Fibroblast of mammary gland (primary cell): ENCODE measurements at regions not wholly inside any gene's neighbourhood (a gene's known extent, or its start where the extent isn't known, plus 50 kb on each side); places are given as distances from the start of the nearest gene placed in this dataset.

Experiments used
- DNase-seq: peaks from one replicate; pipeline ENCODE4 v3.0.0-alpha.2; 2010; ENCODE audit warnings: low read depth
- H3K4me3 ChIP-seq: 2 replicates; pipeline ENCODE4 v1.5.1; 2011; ENCODE audit warnings: low read depth, mild to moderate bottlenecking, low read length, moderate library complexity; ENCODE audit not compliant: control insufficient read depth
- CTCF ChIP-seq: conservative IDR thresholded peaks from 2 replicates; pipeline ENCODE4 v1.5.1; 2011; ENCODE audit warnings: low read depth, low read length, inconsistent platforms; ENCODE audit not compliant: control insufficient read depth, insufficient read depth

GRCh38 chr12:87921621-87922020, 107.6 kb downstream of the C12orf50 start:
- no peak for DNase-seq
- no peak for TF ChIP-seq CTCF
- H3K4me3 ChIP-seq: no peak overlapping the region

- DNase-seq: no peak
- TF ChIP-seq CTCF: no peak
- H3K4me3 ChIP-seq: no peak overlapping the region
Observed at GRCh38 chr12:87920139-87920538, 109.1 kb downstream of the C12orf50 start.

GRCh38 chr12:87901457-87901856, 127.7 kb downstream of the C12orf50 start:
- no peak for DNase-seq
- H3K4me3 ChIP-seq: no peak overlapping the region
- TF ChIP-seq CTCF: no peak

GRCh38 chr12:87897662-87898061, 131.5 kb downstream of the C12orf50 start:
- no peak overlapping the region for H3K4me3 ChIP-seq
- TF ChIP-seq CTCF: no peak

GRCh38 chr12:87883806-87884205, 145.4 kb downstream of the C12orf50 start:
- no peak overlapping the region for H3K4me3 ChIP-seq
- DNase-seq: no peak
- TF ChIP-seq CTCF: no peak

More at GRCh38 chr12:87897662-87898061, 131.5 kb downstream of the C12orf50 start:
- DNase-seq: no peak

- H3K4me3 ChIP-seq: no peak overlapping the region
- no peak for TF ChIP-seq CTCF
- DNase-seq: no peak
Observed at GRCh38 chr12:87879141-87879540, 150.1 kb downstream of the C12orf50 start.
